Activated CD8-positive, alpha-beta T cell treated with anti-CD3 and anti-CD28 coated beads for 36 hours (primary cell): ENCODE measurements at regions not wholly inside any gene's neighbourhood (a gene's known extent, or its start where the extent isn't known, plus 50 kb on each side); places are given as distances from the start of the nearest gene placed in this dataset.

Source experiments
- ATAC-seq: fragments of 200-7000 bp; cut with Tn5 transposase; one replicate; pipeline ENCODE4 v1.10.0; 2021; ENCODE audit warnings: mild to moderate bottlenecking, moderate library complexity
- CTCF ChIA-PET: fragments of 350-600 bp; sonication (Branson Sonifier 250); formaldehyde crosslinking; loops from one replicate; lab custom pipeline; 2021; ENCODE audit warnings: antibody characterized with exemption; lab: Charles Lee
- POLR2A ChIA-PET: fragments of 350-600 bp; sonication (Branson Sonifier 250); formaldehyde crosslinking; loops from one replicate; lab custom pipeline; 2021; ENCODE audit warnings: antibody characterized with exemption; lab: Charles Lee
- DNase-seq: peaks from one replicate; pipeline ENCODE4 v3.0.0-alpha.2; 2020
- H3K27ac Mint-ChIP-seq: one replicate; pipeline ENCODE4 v1.8.0; 2021; ENCODE audit warnings: mild to moderate bottlenecking, mixed read lengths
- H3K27me3 Mint-ChIP-seq: one replicate; pipeline ENCODE4 v1.8.0; 2021; ENCODE audit warnings: mixed read lengths
- H3K36me3 Mint-ChIP-seq: one replicate; pipeline ENCODE4 v1.8.0; 2021; ENCODE audit warnings: low read depth, mixed read lengths
- H3K4me1 Mint-ChIP-seq: one replicate; pipeline ENCODE4 v1.8.0; 2021; ENCODE audit warnings: low read depth, mixed read lengths
- H3K4me3 Mint-ChIP-seq: one replicate; pipeline ENCODE4 v1.8.0; 2021; ENCODE audit warnings: mild to moderate bottlenecking, moderate library complexity, mixed read lengths
- H3K9me3 Mint-ChIP-seq: one replicate; pipeline ENCODE4 v1.8.0; 2021; ENCODE audit warnings: mixed read lengths
- intact Hi-C: fragments of 100-400 bp; cut with micrococcal nuclease; formaldehyde crosslinking; loops from one replicate; pipeline ENCODE4 v1.10.0; 2022
- TF ChIP-seq, protein P1 (sequence below): fragments of 200-600 bp; IDR thresholded peaks from one replicate; pipeline ENCODE4 v1.8.0; 2022; ENCODE audit warnings: antibody characterized with exemption, mild to moderate bottlenecking

- Mint-ChIP-seq H3K9me3 (no peaks in the 10 kb centered on the region), H3K27ac (no peak overlapping the region), H3K27me3 (peaks cover 4% of the 10 kb centered on the region), H3K4me1 (no peaks in the 10 kb centered on the region), H3K4me3 (no peak overlapping the region), H3K36me3 (no peaks in the 10 kb centered on the region)
- intact Hi-C loops, result no loop called here
- ChIA-PET POLR2A (no interaction called here), CTCF (no interaction called here)
- TF ChIP-seq, protein P1, sequence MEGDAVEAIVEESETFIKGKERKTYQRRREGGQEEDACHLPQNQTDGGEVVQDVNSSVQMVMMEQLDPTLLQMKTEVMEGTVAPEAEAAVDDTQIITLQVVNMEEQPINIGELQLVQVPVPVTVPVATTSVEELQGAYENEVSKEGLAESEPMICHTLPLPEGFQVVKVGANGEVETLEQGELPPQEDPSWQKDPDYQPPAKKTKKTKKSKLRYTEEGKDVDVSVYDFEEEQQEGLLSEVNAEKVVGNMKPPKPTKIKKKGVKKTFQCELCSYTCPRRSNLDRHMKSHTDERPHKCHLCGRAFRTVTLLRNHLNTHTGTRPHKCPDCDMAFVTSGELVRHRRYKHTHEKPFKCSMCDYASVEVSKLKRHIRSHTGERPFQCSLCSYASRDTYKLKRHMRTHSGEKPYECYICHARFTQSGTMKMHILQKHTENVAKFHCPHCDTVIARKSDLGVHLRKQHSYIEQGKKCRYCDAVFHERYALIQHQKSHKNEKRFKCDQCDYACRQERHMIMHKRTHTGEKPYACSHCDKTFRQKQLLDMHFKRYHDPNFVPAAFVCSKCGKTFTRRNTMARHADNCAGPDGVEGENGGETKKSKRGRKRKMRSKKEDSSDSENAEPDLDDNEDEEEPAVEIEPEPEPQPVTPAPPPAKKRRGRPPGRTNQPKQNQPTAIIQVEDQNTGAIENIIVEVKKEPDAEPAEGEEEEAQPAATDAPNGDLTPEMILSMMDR, result no peak
- no peak for ATAC-seq
- no peak for DNase-seq
Observed at GRCh38 chr16:86128246-86128645, 229.3 kb downstream of the IRF8 start.

DNA sequence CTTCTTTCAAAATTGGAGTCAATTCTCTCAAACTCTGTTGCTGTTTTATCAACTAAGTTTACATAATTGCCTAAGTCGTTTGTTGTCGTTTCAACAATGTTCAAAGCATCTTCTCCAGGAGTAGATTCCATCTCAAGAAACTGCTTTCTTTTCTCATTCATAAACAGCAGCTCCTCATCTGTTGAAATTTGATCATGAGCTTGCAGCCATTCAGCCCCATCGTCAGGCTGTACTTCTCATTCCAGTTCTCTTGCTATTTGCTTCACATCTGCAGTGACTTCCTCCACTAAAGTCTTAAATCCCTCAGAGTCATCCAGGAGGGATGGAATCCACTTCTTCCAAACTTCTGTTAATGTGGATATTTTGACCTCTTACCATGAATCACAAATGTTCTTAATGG, 230.6 kb downstream of the IRF8 start:
- no peaks in the 10 kb centered on the region for H3K9me3 Mint-ChIP-seq
- intact Hi-C loops, result no loop called here
- CTCF ChIA-PET, result interaction anchor here (0.8 kb wide), 1 partner anchor 56 kb away, joined by 4 read pairs; no protein-coding TSS in a partner anchor
- POLR2A ChIA-PET, result no interaction called here
- H3K4me1 Mint-ChIP-seq, result no peaks in the 10 kb centered on the region
- H3K27ac Mint-ChIP-seq, result no peak overlapping the region
- no peaks in the 10 kb centered on the region for H3K36me3 Mint-ChIP-seq
- TF ChIP-seq, protein P1, result no peak
- ATAC-seq (no peak), DNase-seq (no peak)
- no peak overlapping the region for H3K4me3 Mint-ChIP-seq
- peaks cover 4% of the 10 kb centered on the region for H3K27me3 Mint-ChIP-seq

- Mint-ChIP-seq H3K9me3 (no peaks in the 10 kb centered on the region), H3K27ac (no peak overlapping the region), H3K27me3 (peaks cover 5% of the 10 kb centered on the region), H3K4me1 (no peaks in the 10 kb centered on the region), H3K36me3 (no peaks in the 10 kb centered on the region), H3K4me3 (no peak overlapping the region)
- intact Hi-C loops, result no loop called here
- TF ChIP-seq, protein P1, result no peak
- ATAC-seq (no peak), DNase-seq (no peak)
- ChIA-PET POLR2A (no interaction called here), CTCF (no interaction called here)
Observed at GRCh38 chr16:86133377-86133776, 234.4 kb downstream of the IRF8 start.

GRCh38 chr16:86133847-86134375, 234.9 kb downstream of the IRF8 start:
- no peaks in the 10 kb centered on the region for H3K4me1 Mint-ChIP-seq
- H3K27me3 Mint-ChIP-seq, result peaks cover 5% of the 10 kb centered on the region
- ATAC-seq (no peak), DNase-seq (no peak)
- POLR2A ChIA-PET, result no interaction called here
- H3K4me3 Mint-ChIP-seq, result no peak overlapping the region
- TF ChIP-seq, protein P1, result no peak
- CTCF ChIA-PET, result no interaction called here
- no peaks in the 10 kb centered on the region for H3K36me3 Mint-ChIP-seq
- H3K9me3 Mint-ChIP-seq, result no peaks in the 10 kb centered on the region
- intact Hi-C loops, result no loop called here
- no peak overlapping the region for H3K27ac Mint-ChIP-seq

GRCh38 chr16:86134802-86135461, 236.0 kb downstream of the IRF8 start:
- ATAC-seq (no peak), DNase-seq (no peak)
- peaks cover 5% of the 10 kb centered on the region for H3K27me3 Mint-ChIP-seq
- ChIA-PET POLR2A (no interaction called here), CTCF (interaction anchor here (1.1 kb wide), 1 partner anchor 12 kb away, joined by 4 read pairs; no protein-coding TSS in a partner anchor)
- no peaks in the 10 kb centered on the region for H3K4me1 Mint-ChIP-seq
- intact Hi-C loops, result no loop called here
- H3K27ac Mint-ChIP-seq, result no peak overlapping the region
- H3K36me3 Mint-ChIP-seq, result no peaks in the 10 kb centered on the region
- H3K9me3 Mint-ChIP-seq, result no peaks in the 10 kb centered on the region
- TF ChIP-seq, protein P1, result no peak
- H3K4me3 Mint-ChIP-seq, result no peak overlapping the region
